ENCODE measurements at regions not wholly inside any gene's neighbourhood (a gene's known extent, or its start where the extent isn't known, plus 50 kb on each side); places are given as distances from the start of the nearest gene placed in this dataset.

DNA sequence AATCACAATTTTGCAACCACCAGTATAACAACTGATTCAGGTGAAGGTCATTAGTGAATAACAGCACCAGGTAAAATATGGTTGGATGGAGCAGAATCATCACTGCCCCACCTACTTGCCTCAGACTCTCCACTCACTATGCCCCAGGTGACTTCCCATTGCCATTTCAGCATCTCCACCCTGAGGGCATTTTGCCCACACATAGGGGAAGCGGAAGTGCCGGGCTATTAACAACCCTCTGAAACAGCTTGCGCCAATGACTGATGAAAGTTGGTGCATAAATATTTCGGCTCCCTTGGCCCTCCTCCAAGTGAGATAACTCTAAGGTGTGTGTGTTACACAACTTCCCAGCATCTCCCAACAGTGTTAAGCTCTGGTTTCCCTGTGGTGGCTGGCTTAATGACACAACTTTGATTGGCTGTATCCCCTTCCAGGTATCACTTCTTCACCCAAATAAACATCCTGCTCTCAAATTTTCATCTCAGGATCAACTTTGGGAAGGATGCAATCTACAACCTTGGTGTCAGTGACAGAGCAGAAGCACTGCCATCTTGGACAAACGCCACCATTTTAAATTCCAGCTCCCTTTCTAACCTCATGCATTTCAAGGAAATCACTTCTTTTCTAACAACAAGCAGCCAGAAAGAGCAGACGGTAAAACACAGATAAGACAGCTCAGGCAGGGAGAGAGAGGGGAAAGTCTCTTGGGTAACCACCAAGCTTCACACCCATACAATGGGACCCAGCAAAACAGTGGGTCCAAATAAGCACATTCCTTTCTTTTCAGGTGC is 73.6 kb upstream of the PPP2R5C start (continued):
- TF ChIP-seq ZNF766 (CRISPR knock-in tag; conservative IDR thresholded peaks at IDR 0.05) (peak; percentile 66; the same call in 1 of the 2 replicates), SRSF1 (IDR thresholded peaks at IDR 0.05; ENCODE audit: low read depth, low read length) (no peak), TBP (optimal IDR thresholded peaks at IDR 0.05; ENCODE audit: low read depth, low read length) (no peak), ILF3 (IDR thresholded peaks at IDR 0.05; ENCODE audit: borderline replicate concordance) (no peak), NCOA4 (IDR thresholded peaks at IDR 0.05; ENCODE audit: partially characterized antibody) (no peak), NBN (IDR thresholded peaks at IDR 0.05; ENCODE audit: low read depth) (no peak), MEIS2 (IDR thresholded peaks at IDR 0.05; ENCODE audit: partially characterized antibody) (no peak), SRSF7 (optimal IDR thresholded peaks at IDR 0.05; ENCODE audit: low read depth, low read length) (no peak), CHD4 (IDR thresholded peaks at IDR 0.05; ENCODE audit: insufficient read depth, insufficient replicate concordance, low read depth, low read length, poor library complexity, severe bottlenecking) (no peak), HDGF (IDR thresholded peaks at IDR 0.05) (no peak), STAT5B (CRISPR knock-in tag; IDR thresholded peaks at IDR 0.05) (peak; percentile 63; the same call in 1 of the 2 replicates)
- TF ChIP-seq, protein P1, sequence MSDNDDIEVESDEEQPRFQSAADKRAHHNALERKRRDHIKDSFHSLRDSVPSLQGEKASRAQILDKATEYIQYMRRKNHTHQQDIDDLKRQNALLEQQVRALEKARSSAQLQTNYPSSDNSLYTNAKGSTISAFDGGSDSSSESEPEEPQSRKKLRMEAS (CRISPR knock-in tag; IDR thresholded peaks at IDR 0.05): no peak
- TF ChIP-seq, protein P2, sequence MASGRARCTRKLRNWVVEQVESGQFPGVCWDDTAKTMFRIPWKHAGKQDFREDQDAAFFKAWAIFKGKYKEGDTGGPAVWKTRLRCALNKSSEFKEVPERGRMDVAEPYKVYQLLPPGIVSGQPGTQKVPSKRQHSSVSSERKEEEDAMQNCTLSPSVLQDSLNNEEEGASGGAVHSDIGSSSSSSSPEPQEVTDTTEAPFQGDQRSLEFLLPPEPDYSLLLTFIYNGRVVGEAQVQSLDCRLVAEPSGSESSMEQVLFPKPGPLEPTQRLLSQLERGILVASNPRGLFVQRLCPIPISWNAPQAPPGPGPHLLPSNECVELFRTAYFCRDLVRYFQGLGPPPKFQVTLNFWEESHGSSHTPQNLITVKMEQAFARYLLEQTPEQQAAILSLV (tag; IDR thresholded peaks at IDR 0.05): peak; percentile 69
- TF ChIP-seq, protein P3, sequence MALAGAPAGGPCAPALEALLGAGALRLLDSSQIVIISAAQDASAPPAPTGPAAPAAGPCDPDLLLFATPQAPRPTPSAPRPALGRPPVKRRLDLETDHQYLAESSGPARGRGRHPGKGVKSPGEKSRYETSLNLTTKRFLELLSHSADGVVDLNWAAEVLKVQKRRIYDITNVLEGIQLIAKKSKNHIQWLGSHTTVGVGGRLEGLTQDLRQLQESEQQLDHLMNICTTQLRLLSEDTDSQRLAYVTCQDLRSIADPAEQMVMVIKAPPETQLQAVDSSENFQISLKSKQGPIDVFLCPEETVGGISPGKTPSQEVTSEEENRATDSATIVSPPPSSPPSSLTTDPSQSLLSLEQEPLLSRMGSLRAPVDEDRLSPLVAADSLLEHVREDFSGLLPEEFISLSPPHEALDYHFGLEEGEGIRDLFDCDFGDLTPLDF (CRISPR knock-in tag; IDR thresholded peaks at IDR 0.05): no peak
- TF ChIP-seq, protein P4, sequence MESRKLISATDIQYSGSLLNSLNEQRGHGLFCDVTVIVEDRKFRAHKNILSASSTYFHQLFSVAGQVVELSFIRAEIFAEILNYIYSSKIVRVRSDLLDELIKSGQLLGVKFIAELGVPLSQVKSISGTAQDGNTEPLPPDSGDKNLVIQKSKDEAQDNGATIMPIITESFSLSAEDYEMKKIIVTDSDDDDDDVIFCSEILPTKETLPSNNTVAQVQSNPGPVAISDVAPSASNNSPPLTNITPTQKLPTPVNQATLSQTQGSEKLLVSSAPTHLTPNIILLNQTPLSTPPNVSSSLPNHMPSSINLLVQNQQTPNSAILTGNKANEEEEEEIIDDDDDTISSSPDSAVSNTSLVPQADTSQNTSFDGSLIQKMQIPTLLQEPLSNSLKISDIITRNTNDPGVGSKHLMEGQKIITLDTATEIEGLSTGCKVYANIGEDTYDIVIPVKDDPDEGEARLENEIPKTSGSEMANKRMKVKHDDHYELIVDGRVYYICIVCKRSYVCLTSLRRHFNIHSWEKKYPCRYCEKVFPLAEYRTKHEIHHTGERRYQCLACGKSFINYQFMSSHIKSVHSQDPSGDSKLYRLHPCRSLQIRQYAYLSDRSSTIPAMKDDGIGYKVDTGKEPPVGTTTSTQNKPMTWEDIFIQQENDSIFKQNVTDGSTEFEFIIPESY (CRISPR knock-in tag; IDR thresholded peaks at IDR 0.05): no peak
- TF ChIP-seq, protein P5, sequence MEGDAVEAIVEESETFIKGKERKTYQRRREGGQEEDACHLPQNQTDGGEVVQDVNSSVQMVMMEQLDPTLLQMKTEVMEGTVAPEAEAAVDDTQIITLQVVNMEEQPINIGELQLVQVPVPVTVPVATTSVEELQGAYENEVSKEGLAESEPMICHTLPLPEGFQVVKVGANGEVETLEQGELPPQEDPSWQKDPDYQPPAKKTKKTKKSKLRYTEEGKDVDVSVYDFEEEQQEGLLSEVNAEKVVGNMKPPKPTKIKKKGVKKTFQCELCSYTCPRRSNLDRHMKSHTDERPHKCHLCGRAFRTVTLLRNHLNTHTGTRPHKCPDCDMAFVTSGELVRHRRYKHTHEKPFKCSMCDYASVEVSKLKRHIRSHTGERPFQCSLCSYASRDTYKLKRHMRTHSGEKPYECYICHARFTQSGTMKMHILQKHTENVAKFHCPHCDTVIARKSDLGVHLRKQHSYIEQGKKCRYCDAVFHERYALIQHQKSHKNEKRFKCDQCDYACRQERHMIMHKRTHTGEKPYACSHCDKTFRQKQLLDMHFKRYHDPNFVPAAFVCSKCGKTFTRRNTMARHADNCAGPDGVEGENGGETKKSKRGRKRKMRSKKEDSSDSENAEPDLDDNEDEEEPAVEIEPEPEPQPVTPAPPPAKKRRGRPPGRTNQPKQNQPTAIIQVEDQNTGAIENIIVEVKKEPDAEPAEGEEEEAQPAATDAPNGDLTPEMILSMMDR (IDR thresholded peaks at IDR 0.05 in 2 of 3, conservative IDR thresholded peaks at IDR 0.05 in 1 of 3; ENCODE audit: insufficient read depth in 2 of 3, low read depth in 1 of 3, low read length in 3 of 3): no peak
- TF ChIP-seq, protein P6, sequence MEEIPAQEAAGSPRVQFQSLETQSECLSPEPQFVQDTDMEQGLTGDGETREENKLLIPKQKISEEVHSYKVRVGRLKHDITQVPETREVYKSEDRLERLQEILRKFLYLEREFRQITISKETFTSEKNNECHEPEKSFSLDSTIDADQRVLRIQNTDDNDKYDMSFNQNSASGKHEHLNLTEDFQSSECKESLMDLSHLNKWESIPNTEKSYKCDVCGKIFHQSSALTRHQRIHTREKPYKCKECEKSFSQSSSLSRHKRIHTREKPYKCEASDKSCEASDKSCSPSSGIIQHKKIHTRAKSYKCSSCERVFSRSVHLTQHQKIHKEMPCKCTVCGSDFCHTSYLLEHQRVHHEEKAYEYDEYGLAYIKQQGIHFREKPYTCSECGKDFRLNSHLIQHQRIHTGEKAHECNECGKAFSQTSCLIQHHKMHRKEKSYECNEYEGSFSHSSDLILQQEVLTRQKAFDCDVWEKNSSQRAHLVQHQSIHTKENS (CRISPR knock-in tag; IDR thresholded peaks at IDR 0.05): no peak
- TF ChIP-seq, protein P7, sequence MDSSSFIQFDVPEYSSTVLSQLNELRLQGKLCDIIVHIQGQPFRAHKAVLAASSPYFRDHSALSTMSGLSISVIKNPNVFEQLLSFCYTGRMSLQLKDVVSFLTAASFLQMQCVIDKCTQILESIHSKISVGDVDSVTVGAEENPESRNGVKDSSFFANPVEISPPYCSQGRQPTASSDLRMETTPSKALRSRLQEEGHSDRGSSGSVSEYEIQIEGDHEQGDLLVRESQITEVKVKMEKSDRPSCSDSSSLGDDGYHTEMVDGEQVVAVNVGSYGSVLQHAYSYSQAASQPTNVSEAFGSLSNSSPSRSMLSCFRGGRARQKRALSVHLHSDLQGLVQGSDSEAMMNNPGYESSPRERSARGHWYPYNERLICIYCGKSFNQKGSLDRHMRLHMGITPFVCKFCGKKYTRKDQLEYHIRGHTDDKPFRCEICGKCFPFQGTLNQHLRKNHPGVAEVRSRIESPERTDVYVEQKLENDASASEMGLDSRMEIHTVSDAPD (CRISPR knock-in tag; IDR thresholded peaks at IDR 0.05): 0 out of 2 replicates have a peak, but pooled peaks have one; percentile 25

Measured in K562 (cell line).